A549 (cell line): ENCODE measurements at regions not wholly inside any gene's neighbourhood (a gene's known extent, or its start where the extent isn't known, plus 50 kb on each side); places are given as distances from the start of the nearest gene placed in this dataset.

Source experiments
- ATAC-seq, 2 experiments: fragments of 200-7000 bp in 1 of 2; fragments of >200 bp in 1 of 2; cut with Nextera tagmentation in 1 of 2; cut with Tn5 transposase in 1 of 2; 3 replicates each; pipeline versions ENCODE4 v1.8.0 to v1.9.1; 2018 to 2020; ENCODE audit warnings: mild to moderate bottlenecking in 1 of 2, moderate library complexity in 1 of 2
- CTCF ChIA-PET: fragments of 300-600 bp; sonication (Branson Sonifier 250); formaldehyde crosslinking; extraction: SDS; loops from one replicate; lab custom pipeline; 2021; ENCODE audit warnings: antibody characterized with exemption, inconsistent platforms; lab: Yijun Ruan, JAX
- POLR2A ChIA-PET: fragments of 350-600 bp; formaldehyde crosslinking; extraction: SDS; loops from one replicate; lab custom pipeline; 2021; ENCODE audit warnings: antibody characterized with exemption, inconsistent platforms; lab: Yijun Ruan, JAX
- DNase-seq, 2 experiments: peaks; one replicate each; pipeline versions ENCODE4 v3.0.0 to v3.0.0-alpha.2; 2011 to 2016; ENCODE audit warnings: low read depth in 1 of 2, low spot score in 1 of 2
- FAIRE-seq: peaks from 2 replicates; lab custom pipeline; 2011; peaks lifted over from hg19 to GRCh38; lab: Jason Lieb, UNC
- H3K27ac ChIP-seq, 2 experiments: fragments of >200 bp; sonication (Bioruptor Twin); formaldehyde crosslinking; 3 replicates each; pipeline ENCODE4 v1.5.1; 2016 to 2017
- H3K4me1 ChIP-seq: fragments of >200 bp; sonication (Bioruptor Twin); formaldehyde crosslinking; 3 replicates; pipeline ENCODE4 v1.6.1; 2016
- H3K4me2 ChIP-seq: fragments of >200 bp; sonication (Bioruptor Twin); formaldehyde crosslinking; 3 replicates; pipeline ENCODE4 v1.6.1; 2016
- H3K4me3 ChIP-seq: fragments of >200 bp; sonication (Bioruptor Twin); formaldehyde crosslinking; 3 replicates; pipeline ENCODE4 v1.5.1; 2016
- H3K9me3 ChIP-seq: fragments of >200 bp; sonication (Bioruptor Twin); formaldehyde crosslinking; 3 replicates; pipeline ENCODE4 v1.6.1; 2016
- BHLHE40 ChIP-seq: IDR thresholded peaks from 2 replicates; pipeline ENCODE4 v1.6.1; 2012; ENCODE audit warnings: low read depth, low read length, inconsistent platforms
- CBX2 ChIP-seq: fragments of 200-600 bp; sonication (generic); IDR thresholded peaks from 2 replicates; pipeline ENCODE4 v1.6.1; 2016; ENCODE audit warnings: low read depth, mild to moderate bottlenecking, borderline replicate concordance
- CBX8 ChIP-seq: fragments of 200-600 bp; sonication (generic); IDR thresholded peaks from 2 replicates; pipeline ENCODE4 v1.6.1; 2016
- CEBPB ChIP-seq, 2 experiments: fragments of >200 bp in 1 of 2; sonication (Bioruptor Twin) in 1 of 2; formaldehyde crosslinking in 1 of 2; IDR thresholded peaks; 2 replicates each; pipeline ENCODE4 v1.6.1; 2012 to 2016
- CHD4 ChIP-seq: fragments of 200-600 bp; sonication (generic); IDR thresholded peaks from 2 replicates; pipeline ENCODE4 v1.6.1; 2016; ENCODE audit warnings: antibody characterized with exemption, mild to moderate bottlenecking, borderline replicate concordance
- CTCF ChIP-seq: fragments of >200 bp; sonication (Bioruptor Twin); formaldehyde crosslinking; IDR thresholded peaks from 3 replicates; pipeline ENCODE4 v1.5.1; 2016
- E2F6 ChIP-seq: IDR thresholded peaks from 2 replicates; pipeline ENCODE4 v1.6.1; 2012; ENCODE audit warnings: low read depth, borderline replicate concordance
- EHF ChIP-seq: fragments of 250-450 bp; sonication (Bioruptor Pico); IDR thresholded peaks from 2 replicates; pipeline ENCODE4 v1.5.0; 2020; ENCODE audit warnings: mild to moderate bottlenecking
- EHMT2 ChIP-seq: fragments of 200-600 bp; sonication (generic); IDR thresholded peaks from 2 replicates; pipeline ENCODE4 v1.6.1; 2016; ENCODE audit warnings: antibody characterized with exemption, low read depth, mild to moderate bottlenecking, moderate library complexity
- EP300 ChIP-seq, 2 experiments: fragments of >200 bp; sonication (Bioruptor Twin); formaldehyde crosslinking; IDR thresholded peaks; 2 replicates in 1 of 2; 3 replicates in 1 of 2; pipeline ENCODE4 v1.6.1; 2016 to 2017
- ESRRA ChIP-seq: fragments of 150-350 bp; IDR thresholded peaks from 2 replicates; pipeline ENCODE4 v1.6.1; 2014; ENCODE audit warnings: mild to moderate bottlenecking, low read length, borderline replicate concordance
- FOSB ChIP-seq: fragments of 250-450 bp; sonication (Bioruptor Pico); IDR thresholded peaks from 2 replicates; pipeline ENCODE4 v1.5.0; 2020; ENCODE audit warnings: mild to moderate bottlenecking, moderate library complexity
- FOXS1 ChIP-seq: fragments of 250-450 bp; sonication (Bioruptor Pico); IDR thresholded peaks from 2 replicates; pipeline ENCODE4 v1.5.0; 2020; ENCODE audit warnings: mild to moderate bottlenecking, moderate library complexity
- HMGXB4 ChIP-seq: fragments of 250-450 bp; sonication (Bioruptor Pico); IDR thresholded peaks from 2 replicates; pipeline ENCODE4 v1.5.0; 2021; ENCODE audit warnings: mild to moderate bottlenecking, moderate library complexity, borderline replicate concordance
- HOXA7 ChIP-seq: fragments of 250-450 bp; sonication (Bioruptor Pico); IDR thresholded peaks from 2 replicates; pipeline ENCODE4 v1.5.0; 2020; ENCODE audit warnings: mild to moderate bottlenecking, moderate library complexity
- JUNB ChIP-seq: fragments of >200 bp; sonication (Bioruptor Twin); formaldehyde crosslinking; IDR thresholded peaks from 2 replicates; pipeline ENCODE4 v1.6.1; 2016
- KDM5A ChIP-seq: fragments of 200-600 bp; sonication (generic); IDR thresholded peaks from 2 replicates; pipeline ENCODE4 v1.6.1; 2016; ENCODE audit warnings: antibody characterized with exemption, mild to moderate bottlenecking
- MYC ChIP-seq: IDR thresholded peaks from 2 replicates; pipeline ENCODE4 v1.6.1; 2012; ENCODE audit warnings: mild to moderate bottlenecking, inconsistent platforms, low read length, improper control_type of control experiment, borderline replicate concordance
- NFE2L2 ChIP-seq: fragments of 150-350 bp; conservative IDR thresholded peaks from 2 replicates; pipeline ENCODE4 v1.6.1; 2014; ENCODE audit warnings: low read length
- NR3C1 ChIP-seq: fragments of >200 bp; sonication (Bioruptor Twin); formaldehyde crosslinking; IDR thresholded peaks from 3 replicates; pipeline ENCODE4 v1.6.1; 2017
- POLR2A ChIP-seq: IDR thresholded peaks from 2 replicates; pipeline ENCODE4 v1.6.1; 2012; ENCODE audit warnings: mild to moderate bottlenecking, low read length
- RAD21 ChIP-seq, 2 experiments: fragments of >200 bp in 1 of 2; sonication (Bioruptor Twin) in 1 of 2; formaldehyde crosslinking in 1 of 2; IDR thresholded peaks in 1 of 2; conservative IDR thresholded peaks in 1 of 2; 2 replicates in 1 of 2; 3 replicates in 1 of 2; pipeline ENCODE4 v1.6.1; 2012 to 2018; ENCODE audit warnings: inconsistent platforms in 1 of 2
- RARB ChIP-seq: fragments of 250-450 bp; sonication (Bioruptor Pico); IDR thresholded peaks from 2 replicates; pipeline ENCODE4 v1.8.0; 2021; ENCODE audit warnings: mild to moderate bottlenecking, moderate library complexity
- RCOR1 ChIP-seq: fragments of 150-350 bp; IDR thresholded peaks from 2 replicates; pipeline ENCODE4 v1.6.1; 2014; ENCODE audit warnings: antibody characterized with exemption, low read length, low read depth
- RNF2 ChIP-seq: fragments of 200-600 bp; sonication (generic); IDR thresholded peaks from 2 replicates; pipeline ENCODE4 v1.6.1; 2016; ENCODE audit warnings: low read depth, mild to moderate bottlenecking, antibody characterized with exemption, moderate library complexity, borderline replicate concordance
- SREBF2 ChIP-seq: fragments of 450-650 bp; IDR thresholded peaks from 2 replicates; pipeline ENCODE4 v1.6.1; 2014; ENCODE audit warnings: mild to moderate bottlenecking, moderate library complexity
- ZC3H11A ChIP-seq: fragments of 450-650 bp; IDR thresholded peaks from 2 replicates; pipeline ENCODE4 v1.6.1; 2014; ENCODE audit warnings: antibody characterized with exemption, mild to moderate bottlenecking
- ZFP36 ChIP-seq: fragments of 450-650 bp; IDR thresholded peaks from 2 replicates; pipeline ENCODE4 v1.6.1; 2014; ENCODE audit warnings: borderline replicate concordance; ENCODE audit not compliant: partially characterized antibody
- ZSCAN20 ChIP-seq: fragments of 250-450 bp; sonication (Bioruptor Pico); IDR thresholded peaks from 2 replicates; pipeline ENCODE4 v1.8.0; 2022; ENCODE audit warnings: mild to moderate bottlenecking, moderate library complexity
- WGBS: methylation state at CpG from one replicate; pipeline ENCODE4 v1.1.6; 2017; ENCODE audit errors: missing lambda C conversion rate; 5-methylcytosine and 5-hydroxymethylcytosine counted together

- 1% methylated on average over 2 of the region's 2 CpGs for WGBS
- no peak overlapping the region for H3K4me3 ChIP-seq
- TF ChIP-seq ZFP36: no peak
- TF ChIP-seq JUNB: no peak
- no peak for TF ChIP-seq RARB (CRISPR knock-in tag)
- no peak for TF ChIP-seq RNF2
- TF ChIP-seq BHLHE40: no peak
- no peak for TF ChIP-seq NR3C1
- no peak for TF ChIP-seq POLR2A
- no peak for TF ChIP-seq EHF (CRISPR knock-in tag)
- TF ChIP-seq ZSCAN20 (CRISPR knock-in tag): no peak
- TF ChIP-seq E2F6: no peak
- TF ChIP-seq MYC: no peak
- no peak for TF ChIP-seq CBX8
- TF ChIP-seq NFE2L2: no peak
- TF ChIP-seq EP300 (IDR thresholded peaks at IDR 0.05): no peak
- TF ChIP-seq CEBPB (IDR thresholded peaks at IDR 0.05): no peak
- TF ChIP-seq FOSB (CRISPR knock-in tag): no peak
- no peak for TF ChIP-seq FOXS1 (CRISPR knock-in tag)
- TF ChIP-seq, all 56 proteins: peak for 0
- no peak overlapping the region for H3K27ac ChIP-seq
- H3K4me1 ChIP-seq: no peaks in the 10 kb centered on the region
- peaks cover 7% of the 10 kb centered on the region; the same call in 1 of the 3 replicates for H3K9me3 ChIP-seq
- ATAC-seq (no peak), FAIRE-seq (no peak), DNase-seq (no peak)
- ChIA-PET POLR2A (no interaction called here), CTCF (no interaction called here)
- H3K4me2 ChIP-seq: no peak overlapping the region
These were observed 372.5 kb upstream of the GCFC2 start for GRCh38 chr2:76083248-76083647.

GRCh38 chr2:76082509-76082908, 371.8 kb upstream of the GCFC2 start:
- ChIA-PET CTCF (no interaction called here), POLR2A (no interaction called here)
- TF ChIP-seq KDM5A (no peak), RNF2 (no peak), EHMT2 (no peak), HOXA7 (CRISPR knock-in tag) (no peak), NR3C1 (no peak), ESRRA (no peak), SREBF2 (no peak), CHD4 (no peak), MYC (no peak), ZC3H11A (no peak), POLR2A (no peak), RCOR1 (no peak), CTCF (no peak)
- no peak overlapping the region for H3K4me2 ChIP-seq
- 5% methylated on average over 3 of the region's 3 CpGs for WGBS
- H3K4me3 ChIP-seq: no peak overlapping the region
- DNase-seq: no peak
- no peak for ATAC-seq
- peaks cover 7% of the 10 kb centered on the region; the same call in 1 of the 3 replicates for H3K9me3 ChIP-seq
- FAIRE-seq: no peak
- H3K4me1 ChIP-seq: no peaks in the 10 kb centered on the region
- H3K27ac ChIP-seq: no peak overlapping the region

- WGBS: 11% methylated on average over 2 of the region's 2 CpGs
- FAIRE-seq: no peak
- Histone ChIP-seq H3K27ac (no peak overlapping the region), H3K4me2 (no peak overlapping the region), H3K4me1 (no peaks in the 10 kb centered on the region), H3K9me3 (peaks cover 11% of the 10 kb centered on the region; the same call in 1 of the 3 replicates), H3K4me3 (no peak overlapping the region)
- POLR2A ChIA-PET: no interaction called here
- no peak for ATAC-seq
- CTCF ChIA-PET: no interaction called here
- no peak for DNase-seq
- TF ChIP-seq EHF (CRISPR knock-in tag): no peak
- no peak for TF ChIP-seq BHLHE40
- TF ChIP-seq RAD21 (conservative IDR thresholded peaks at IDR 0.05 in 1 of 2, IDR thresholded peaks at IDR 0.05 in 1 of 2): no peak
- no peak for TF ChIP-seq CBX2
- no peak for TF ChIP-seq HMGXB4
- TF ChIP-seq, all 56 proteins: peak for 0
These were observed 369.4 kb upstream of the GCFC2 start for GRCh38 chr2:76080154-76080553.
